ENCODE measurements at regions not wholly inside any gene's neighbourhood (a gene's known extent, or its start where the extent isn't known, plus 50 kb on each side); places are given as distances from the start of the nearest gene placed in this dataset.
"Not testable (repeated sequence)": the region's sequence is repeated elsewhere in the genome, so short reads cannot be mapped to it uniquely, and the experiment has no call there.

- peak; percentile 23 for DNase-seq (ENCODE audit: low spot score)
Observed at GRCh38 chr3:61381745-61382392, 130.6 kb upstream of the FHIT start.

GRCh38 chr3:61387817-61388216, 136.6 kb upstream of the FHIT start:
- no peak for DNase-seq (ENCODE audit: low spot score)

DNA sequence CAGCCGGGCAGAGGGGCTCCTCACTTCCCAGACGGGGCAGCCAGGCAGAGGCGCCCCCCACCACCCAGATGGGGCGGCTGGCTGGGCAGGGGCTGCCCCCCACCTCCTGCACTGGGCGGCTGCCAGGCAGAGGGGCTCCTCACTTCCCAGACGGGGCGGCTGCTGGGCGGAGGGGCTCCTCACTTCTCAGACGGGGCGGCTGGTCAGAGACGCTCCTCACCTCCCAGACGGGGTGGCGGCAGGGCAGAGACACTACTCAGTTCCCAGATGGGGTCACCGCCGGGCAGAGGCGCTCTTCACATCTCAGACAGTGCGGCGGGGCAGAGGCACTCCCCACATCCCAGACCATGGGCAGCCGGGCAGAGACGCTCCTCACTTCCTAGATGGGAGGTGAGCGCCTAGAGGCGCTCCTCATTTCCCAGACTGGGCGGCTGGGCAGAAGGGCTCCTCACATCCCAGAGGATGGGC, 142.3 kb upstream of the FHIT start:
- not testable (repeated sequence) for DNase-seq (ENCODE audit: low spot score)

GRCh38 chr3:61401359-61401758, 150.1 kb upstream of the FHIT start:
- DNase-seq (ENCODE audit: low spot score): no peak

DNA sequence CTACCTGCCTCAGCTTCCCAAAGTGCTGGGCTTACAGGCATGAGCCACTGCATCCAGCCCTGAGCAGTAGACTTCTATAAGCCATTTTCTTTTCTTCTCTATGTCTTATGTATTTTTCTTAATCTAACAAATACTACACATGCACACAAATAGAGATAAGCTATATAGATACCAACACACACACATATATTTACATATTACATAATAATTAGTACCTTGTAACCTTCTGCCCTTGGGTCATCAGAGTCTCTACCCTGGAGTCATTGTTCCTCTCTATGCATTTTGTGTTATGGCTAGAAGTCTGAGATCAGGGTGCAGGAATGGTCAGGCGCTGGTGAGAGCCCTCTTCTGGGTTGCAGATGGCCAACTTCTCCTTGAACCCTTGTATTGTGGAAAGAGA, 154.0 kb upstream of the PTPRG start:
- no peak for DNase-seq (ENCODE audit: low spot score)

GRCh38 chr3:61409638-61410037, 151.7 kb upstream of the PTPRG start:
- no peak for DNase-seq (ENCODE audit: low spot score)

GRCh38 chr3:61410358-61410757, 151.0 kb upstream of the PTPRG start:
- DNase-seq (ENCODE audit: low spot score): not testable (repeated sequence)

- DNase-seq (ENCODE audit: low spot score): no peak
Observed at GRCh38 chr3:61411009-61411662, 150.2 kb upstream of the PTPRG start.

DNA sequence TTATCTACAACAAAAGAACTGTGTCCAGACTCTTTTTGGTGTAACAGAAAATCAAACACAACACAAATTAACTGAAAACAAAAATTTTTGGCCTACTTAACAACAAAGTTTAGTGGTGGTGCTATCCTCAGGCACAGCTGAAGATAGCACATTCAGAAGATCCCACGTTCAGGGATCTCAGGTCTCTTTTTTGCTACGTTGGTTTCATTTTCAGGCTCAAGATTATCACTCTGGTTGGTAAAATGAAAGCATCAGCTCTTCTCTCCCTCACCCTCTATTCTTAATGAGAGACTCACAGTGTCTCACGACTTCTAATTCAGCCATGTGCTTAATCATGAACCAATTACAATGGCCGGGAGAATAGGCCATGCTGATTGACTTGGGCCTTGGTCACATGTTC, 146.9 kb upstream of the PTPRG start:
- no peak for DNase-seq (ENCODE audit: low spot score)

- no peak for DNase-seq (ENCODE audit: low spot score)
Observed at GRCh38 chr3:61415201-61415600, 146.2 kb upstream of the PTPRG start.

GRCh38 chr3:61416618-61417017, 144.8 kb upstream of the PTPRG start:
- DNase-seq (ENCODE audit: low spot score): no peak

DNA sequence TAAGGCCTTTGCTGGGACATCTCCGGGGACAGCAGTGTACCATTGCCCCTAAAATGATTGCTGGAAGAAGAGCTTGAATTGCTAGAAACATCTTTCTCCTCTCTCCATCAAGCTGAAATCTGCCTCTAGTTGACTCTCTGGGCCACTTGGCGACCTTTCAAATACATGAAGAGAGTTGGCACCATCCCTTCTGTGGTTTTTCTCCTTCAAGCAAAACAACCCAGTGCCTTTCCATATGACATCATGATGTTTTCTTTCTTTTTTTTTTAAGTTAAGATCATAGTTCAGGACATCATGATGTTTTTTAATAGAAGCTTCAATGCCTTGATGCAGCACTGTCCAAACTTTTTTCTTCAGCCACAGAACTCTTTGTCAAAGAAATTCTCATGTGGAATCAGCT, 144.0 kb upstream of the PTPRG start:
- DNase-seq (ENCODE audit: low spot score): no peak

- no peak for DNase-seq (ENCODE audit: low spot score)
Observed at GRCh38 chr3:61420136-61420759, 141.1 kb upstream of the PTPRG start.

DNA sequence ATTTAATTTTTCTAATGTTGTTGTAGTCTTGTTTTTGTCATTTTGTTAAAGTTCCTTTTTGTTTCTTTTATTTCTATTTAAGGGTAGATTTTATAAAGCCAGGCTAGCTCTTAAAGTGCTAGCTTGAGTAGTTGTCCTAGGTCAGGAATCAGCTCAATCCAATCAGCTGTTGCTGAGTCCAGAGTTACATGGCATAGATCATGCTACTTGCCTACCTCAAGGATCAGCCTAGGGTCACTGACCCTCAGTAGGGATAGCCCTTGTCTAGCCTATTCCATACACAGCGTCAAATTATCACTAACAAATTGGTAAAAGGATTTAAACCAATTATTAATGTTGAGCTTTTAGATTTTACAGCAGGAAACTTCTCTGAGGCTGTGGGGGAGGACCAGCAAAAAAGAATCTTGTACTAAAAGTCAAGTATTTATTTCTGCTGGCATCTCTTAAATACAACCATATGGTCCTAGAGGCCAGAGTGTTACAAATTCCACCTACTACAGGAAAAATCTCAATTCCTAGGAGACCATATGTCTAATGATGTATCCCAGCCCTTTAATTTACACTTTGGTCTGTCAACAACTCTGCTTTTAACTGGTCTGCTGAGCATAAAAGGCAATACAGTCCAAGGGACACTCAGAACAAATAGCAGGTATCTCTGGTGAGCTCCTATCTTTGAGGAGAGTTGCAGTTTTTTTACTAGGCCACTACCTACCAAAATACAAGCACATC, 138.3 kb upstream of the PTPRG start:
- DNase-seq (ENCODE audit: low spot score): no peak

DNA sequence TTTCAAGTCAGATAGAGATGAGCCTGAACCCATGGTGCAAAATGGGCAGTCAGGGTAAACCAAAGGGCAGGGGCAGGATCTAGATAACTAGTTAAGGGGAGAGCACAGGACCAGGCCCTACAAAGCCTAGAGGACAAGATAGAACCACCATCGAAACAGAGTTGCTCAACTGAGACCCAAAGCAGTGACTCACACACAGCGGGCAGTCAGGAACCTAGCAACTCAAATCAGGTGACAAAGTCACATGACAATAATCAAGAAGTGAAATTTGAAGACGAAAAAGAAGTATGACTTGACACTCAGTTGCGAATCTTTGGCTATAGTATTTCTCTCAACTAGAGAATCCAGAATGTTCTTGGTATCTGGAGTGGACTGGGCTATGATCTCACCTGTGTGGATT, 136.0 kb upstream of the PTPRG start:
- no peak for DNase-seq (ENCODE audit: low spot score)

- DNase-seq (ENCODE audit: low spot score): no peak
Observed at GRCh38 chr3:61429106-61429505, 132.3 kb upstream of the PTPRG start.

DNA sequence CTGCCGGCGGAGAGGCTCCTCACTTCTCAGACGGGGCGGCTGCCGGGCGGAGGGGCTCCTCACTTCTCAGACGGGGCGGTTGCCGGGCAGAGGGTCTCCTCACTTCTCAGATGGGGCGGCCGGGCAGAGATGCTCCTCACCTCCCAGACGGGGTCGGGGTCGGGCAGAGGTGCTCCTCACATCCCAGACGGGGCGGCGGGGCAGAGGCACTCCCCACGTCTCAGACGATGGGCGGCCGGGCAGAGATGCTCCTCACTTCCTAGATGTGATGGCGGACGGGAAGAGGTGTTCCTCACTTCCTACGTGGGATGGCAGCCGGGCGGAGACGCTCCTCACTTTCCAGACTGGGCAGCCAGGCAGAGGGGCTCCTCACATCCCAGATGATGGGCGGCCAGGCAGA, 126.5 kb upstream of the PTPRG start:
- not testable (repeated sequence) for DNase-seq (ENCODE audit: low spot score)

DNA sequence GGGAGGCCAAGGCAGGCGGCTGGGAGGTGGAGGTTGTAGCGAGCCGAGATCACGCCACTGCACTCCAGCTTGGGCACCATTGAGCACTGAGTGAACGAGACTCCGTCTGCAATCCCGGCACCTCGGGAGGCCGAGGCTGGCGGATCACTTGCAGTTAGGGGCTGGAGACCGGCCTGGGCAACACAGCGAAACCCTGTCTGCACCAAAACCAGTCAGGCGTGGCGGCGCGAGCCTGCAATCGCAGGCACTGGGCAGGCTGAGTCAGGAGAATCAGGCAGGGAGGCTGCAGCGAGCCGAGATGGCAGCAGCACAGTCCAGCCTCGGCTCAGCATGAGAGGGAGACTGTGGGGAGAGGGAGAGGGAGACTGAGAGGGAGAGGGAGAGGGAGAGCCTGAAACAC, 126.0 kb upstream of the PTPRG start:
- not testable (repeated sequence) for DNase-seq (ENCODE audit: low spot score)

DNA sequence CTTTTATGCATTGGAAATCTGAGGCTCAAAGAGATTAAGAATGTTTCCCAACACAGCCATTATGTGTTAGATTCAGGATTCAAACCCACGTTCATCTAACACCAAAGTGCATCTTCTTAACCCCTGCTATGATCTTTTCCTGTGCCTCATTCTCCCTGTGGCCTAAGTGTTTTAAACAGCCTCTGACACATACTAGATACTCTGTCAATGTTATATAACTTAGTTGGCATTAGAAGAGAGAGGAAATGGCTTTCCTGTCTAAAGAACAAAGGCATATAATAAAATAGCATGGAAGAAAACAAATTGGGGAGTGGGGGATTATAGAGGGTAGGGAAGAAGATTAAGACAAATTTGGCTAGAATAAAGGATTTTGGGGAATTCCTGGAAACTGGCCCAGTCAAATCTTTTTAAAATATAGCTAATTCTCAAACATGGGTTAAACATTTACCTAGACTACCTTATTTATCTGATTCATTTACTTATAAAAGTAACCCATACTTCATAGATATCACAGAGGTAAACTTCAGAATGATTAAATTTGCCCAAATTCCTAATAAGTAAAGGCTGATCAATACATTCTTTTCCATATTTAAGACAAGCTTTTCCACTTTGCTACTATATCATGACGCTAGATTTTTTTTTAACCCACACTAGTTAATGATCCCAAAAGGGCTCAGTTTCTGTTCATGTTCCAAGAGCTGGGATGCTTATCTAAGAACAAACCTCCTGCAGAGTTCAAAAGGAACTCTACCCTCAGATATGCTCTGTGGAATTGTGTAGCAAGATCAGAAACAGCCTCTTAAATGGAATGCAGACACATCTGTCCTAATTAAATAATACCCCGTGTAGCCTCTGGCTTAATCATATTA, 122.9 kb upstream of the PTPRG start:
- no peak for DNase-seq (ENCODE audit: low spot score)

GRCh38 chr3:61439122-61439458, 122.3 kb upstream of the PTPRG start:
- DNase-seq (ENCODE audit: low spot score): no peak

- no peak for DNase-seq (ENCODE audit: low spot score)
Observed at GRCh38 chr3:61442696-61443095, 118.7 kb upstream of the PTPRG start.

- DNase-seq (ENCODE audit: low spot score): no peak
Observed at GRCh38 chr3:61443886-61444285, 117.5 kb upstream of the PTPRG start.

Measured in hematopoietic multipotent progenitor cell treated with erythropoietin and hydrocortisone succinate and interleukin-3 and kit ligand, for 17 days (in vitro differentiated cells).